Epidermal melanocyte (primary cell): ENCODE measurements at regions not wholly inside any gene's neighbourhood (a gene's known extent, or its start where the extent isn't known, plus 50 kb on each side); places are given as distances from the start of the nearest gene placed in this dataset.
A peak's percentile ranks its signal among the peaks of the same experiment; 100 is the strongest.
"Not testable (repeated sequence)": the region's sequence is repeated elsewhere in the genome, so short reads cannot be mapped to it uniquely, and the experiment has no call there.

ENCODE experiments used
- DNase-seq: peaks from one replicate; pipeline ENCODE4 v3.0.0; 2011; ENCODE audit warnings: low spot score; ENCODE audit not compliant: insufficient read length

- DNase-seq, result not testable (repeated sequence)
Measured at GRCh38 chr7:32816409-32816948, 75.1 kb downstream of the KBTBD2 start.

- DNase-seq, result not testable (repeated sequence)
Measured at GRCh38 chr7:32814779-32815178, 76.8 kb downstream of the KBTBD2 start.

GRCh38 chr7:32809871-32810270 lies 81.7 kb downstream of the KBTBD2 start:
- DNase-seq, result no peak

- DNase-seq, result no peak
Measured at GRCh38 chr7:32809347-32809746, 82.2 kb downstream of the KBTBD2 start.

- no peak for DNase-seq
Measured at GRCh38 chr7:32803406-32804141, 88.0 kb downstream of the KBTBD2 start.

GRCh38 chr7:32802305-32802910 lies 89.2 kb downstream of the KBTBD2 start:
- DNase-seq, result no peak

GRCh38 chr7:32793053-32793452 lies 98.5 kb downstream of the KBTBD2 start:
- DNase-seq, result not testable (repeated sequence)

- not testable (repeated sequence) for DNase-seq
Measured at GRCh38 chr7:32790766-32791430, 100.7 kb downstream of the KBTBD2 start.

GRCh38 chr7:32789266-32789665 lies 102.3 kb downstream of the KBTBD2 start:
- DNase-seq, result not testable (repeated sequence)

- DNase-seq, result not testable (repeated sequence)
Measured at GRCh38 chr7:32788174-32788573, 103.4 kb downstream of the KBTBD2 start.

GRCh38 chr7:32785365-32785944 lies 106.1 kb downstream of the KBTBD2 start:
- not testable (repeated sequence) for DNase-seq

- not testable (repeated sequence) for DNase-seq
Measured at GRCh38 chr7:32779895-32780294, 111.7 kb downstream of the KBTBD2 start.

GRCh38 chr7:32779167-32779566 lies 112.4 kb downstream of the KBTBD2 start:
- DNase-seq, result no peak

- not testable (repeated sequence) for DNase-seq
Measured at GRCh38 chr7:32777041-32777666, 114.4 kb downstream of the KBTBD2 start.

- DNase-seq, result not testable (repeated sequence)
Measured at GRCh38 chr7:32776318-32776717, 115.2 kb downstream of the KBTBD2 start.

- DNase-seq, result not testable (repeated sequence)
Measured at GRCh38 chr7:32775809-32776208, 115.8 kb downstream of the KBTBD2 start.

- peak; percentile 22 for DNase-seq
Measured at GRCh38 chr7:32774541-32774951, 117.0 kb downstream of the KBTBD2 start.

GRCh38 chr7:32768866-32769510 lies 122.6 kb downstream of the KBTBD2 start:
- not testable (repeated sequence) for DNase-seq

GRCh38 chr7:32768338-32768737 lies 123.2 kb downstream of the KBTBD2 start:
- not testable (repeated sequence) for DNase-seq

- DNase-seq, result peak; percentile 23
Measured at GRCh38 chr7:32765649-32766251, 125.8 kb downstream of the KBTBD2 start.
